Aorta (tissue), 5 donors: ENCODE measurements at regions not wholly inside any gene's neighbourhood (a gene's known extent, or its start where the extent isn't known, plus 50 kb on each side); places are given as distances from the start of the nearest gene placed in this dataset.

ENCODE experiments used
- ATAC-seq: fragments of 200-7000 bp; cut with Tn5 transposase; one replicate; pipeline ENCODE4 v1.9.1; 2022; ENCODE audit warnings: moderate library complexity; ENCODE audit not compliant: low FRiP score
- DNase-seq, 2 donors: peaks; one replicate each; pipeline ENCODE4 v3.0.0-alpha.2; 2020
- H3K27ac ChIP-seq, 2 donors: one replicate each; pipeline ENCODE4 v1.5.1; 2013; ENCODE audit warnings: low read length in 2 of 2, mild to moderate bottlenecking in 2 of 2, moderate library complexity in 2 of 2, control low read depth in 1 of 2, inconsistent platforms in 1 of 2, low read depth in 1 of 2
- H3K27me3 ChIP-seq, 2 donors: one replicate each; pipeline ENCODE4 v1.6.1; 2013; ENCODE audit warnings: control low read depth in 1 of 2, low read length in 1 of 2, mild to moderate bottlenecking in 1 of 2, moderate library complexity in 1 of 2; ENCODE audit not compliant: insufficient read depth in 2 of 2, control insufficient read depth in 1 of 2
- H3K36me3 ChIP-seq, 2 donors: one replicate each; pipeline ENCODE4 v1.6.1; 2013; ENCODE audit warnings: control low read depth in 1 of 2, low read length in 1 of 2, mild to moderate bottlenecking in 1 of 2; ENCODE audit not compliant: insufficient read depth in 2 of 2, control insufficient read depth in 1 of 2
- H3K4me1 ChIP-seq, 2 donors: one replicate each; pipeline ENCODE4 v1.6.1; 2013; ENCODE audit warnings: low read length in 2 of 2, control low read depth in 1 of 2, mild to moderate bottlenecking in 1 of 2, moderate library complexity in 1 of 2; ENCODE audit not compliant: insufficient read depth in 2 of 2, control insufficient read depth in 1 of 2
- H3K4me3 ChIP-seq, 2 donors: one replicate each; pipeline ENCODE4 v1.5.1; 2013; ENCODE audit warnings: low read length in 2 of 2, control low read depth in 1 of 2, mild to moderate bottlenecking in 1 of 2
- H3K9me3 ChIP-seq: one replicate; pipeline ENCODE4 v1.6.1; 2013; ENCODE audit warnings: mild to moderate bottlenecking, low read length; ENCODE audit not compliant: control insufficient read depth
- WGBS, 2 donors: extraction: QIAGEN DNeasy Blood & Tissue Kit; methylation state at CpG; one replicate each; pipeline ENCODE4 v1.1.7; 2013; 5-methylcytosine and 5-hydroxymethylcytosine counted together
- intact Hi-C, 2 donors: fragments of 100-400 bp; cut with DNase I; formaldehyde crosslinking; loops; one replicate each; pipeline versions ENCODE4 v1.14.2 to v1.15.0; 2022
- donor health status: healthy with polysubstance abuse.
- donor health status: Bipolar disorder and iron deficiency.
- donor health status: DM: no; HTN: no; CAD: no.
- donor health status: DM: no; HTN: no; CAD: no.
- donor health status: DM: yes; HTN: yes; CAD: no.

GRCh38 chr5:82698026-82698425, 379.2 kb downstream of the TMEM167A start:
- H3K9me3 ChIP-seq = no peaks in the 10 kb centered on the region
- no peaks in the 10 kb centered on the region for H3K27me3 ChIP-seq
- no peaks in the 10 kb centered on the region for H3K36me3 ChIP-seq
- H3K27ac ChIP-seq = no peak overlapping the region
- WGBS, 2 donors = 85% methylated on average over 1 of the region's 1 CpG
- ATAC-seq (no peak), DNase-seq (no peak)
- H3K4me3 ChIP-seq = no peak overlapping the region
- intact Hi-C loops = no loop called here
- H3K4me1 ChIP-seq = no peaks in the 10 kb centered on the region

- intact Hi-C loops = no loop called here
- no peaks in the 10 kb centered on the region for H3K27me3 ChIP-seq
- ATAC-seq (no peak), DNase-seq (no peak)
- H3K4me3 ChIP-seq = no peak overlapping the region
- H3K27ac ChIP-seq = no peak overlapping the region
- H3K4me1 ChIP-seq = no peaks in the 10 kb centered on the region
- no peaks in the 10 kb centered on the region for H3K36me3 ChIP-seq
- 91 to 96% methylated on average over 2 of the region's 2 CpGs for WGBS, 2 donors
- H3K9me3 ChIP-seq = no peaks in the 10 kb centered on the region
Observed at GRCh38 chr5:82694711-82695285, 382.4 kb downstream of the TMEM167A start.

GRCh38 chr5:82692826-82693225, 384.4 kb downstream of the TMEM167A start:
- Histone ChIP-seq H3K36me3 (no peaks in the 10 kb centered on the region), H3K9me3 (no peaks in the 10 kb centered on the region), H3K4me1 (no peaks in the 10 kb centered on the region), H3K27ac (no peak overlapping the region), H3K27me3 (no peaks in the 10 kb centered on the region), H3K4me3 (no peak overlapping the region)
- DNase-seq (no peak), ATAC-seq (no peak)
- 92 to 95% methylated on average over 2 of the region's 2 CpGs for WGBS, 2 donors
- intact Hi-C loops = no loop called here

- DNase-seq = no peak
- WGBS, 2 donors = 70 to 74% methylated on average over 2 of the region's 2 CpGs
Observed at GRCh38 chr5:82684659-82685058, 392.5 kb downstream of the TMEM167A start.

GRCh38 chr5:82684165-82684564, 393.0 kb downstream of the TMEM167A start:
- DNase-seq = no peak
- intact Hi-C loops = no loop called here
- Histone ChIP-seq H3K27me3 (no peaks in the 10 kb centered on the region), H3K27ac (no peak overlapping the region), H3K9me3 (no peaks in the 10 kb centered on the region), H3K4me3 (no peak overlapping the region), H3K4me1 (peaks cover 0 to 2% of the 10 kb centered on the region in 2 donors), H3K36me3 (no peaks in the 10 kb centered on the region)
- WGBS, 2 donors = 14 to 17% methylated on average over 2 of the region's 2 CpGs
- ATAC-seq = peak; percentile 46

More at GRCh38 chr5:82684659-82685058, 392.5 kb downstream of the TMEM167A start:
- intact Hi-C loops = no loop called here
- Histone ChIP-seq H3K27ac (no peak overlapping the region), H3K4me1 (peaks cover 0 to 2% of the 10 kb centered on the region in 2 donors), H3K4me3 (no peak overlapping the region), H3K36me3 (no peaks in the 10 kb centered on the region), H3K27me3 (no peaks in the 10 kb centered on the region), H3K9me3 (no peaks in the 10 kb centered on the region)
- no peak for ATAC-seq

- Histone ChIP-seq H3K36me3 (no peaks in the 10 kb centered on the region), H3K27ac (no peak overlapping the region), H3K27me3 (no peaks in the 10 kb centered on the region), H3K9me3 (no peaks in the 10 kb centered on the region), H3K4me1 (peaks cover 0 to 2% of the 10 kb centered on the region in 2 donors), H3K4me3 (no peak overlapping the region)
- intact Hi-C loops = no loop called here
- WGBS, 2 donors = 83 to 84% methylated on average over 4 of the region's 4 CpGs
- DNase-seq (no peak), ATAC-seq (no peak)
Observed at GRCh38 chr5:82679660-82680059, 397.5 kb downstream of the TMEM167A start.

GRCh38 chr5:82676661-82677060, 398.5 kb upstream of the RPS23 start:
- no peak overlapping the region for H3K27ac ChIP-seq
- ATAC-seq (no peak), DNase-seq (no peak)
- no peaks in the 10 kb centered on the region for H3K36me3 ChIP-seq
- H3K27me3 ChIP-seq = no peaks in the 10 kb centered on the region
- 95 to 96% methylated on average over 4 of the region's 4 CpGs for WGBS, 2 donors
- intact Hi-C loops = no loop called here
- no peaks in the 10 kb centered on the region for H3K9me3 ChIP-seq
- no peak overlapping the region for H3K4me3 ChIP-seq
- H3K4me1 ChIP-seq = no peaks in the 10 kb centered on the region

- ATAC-seq (no peak), DNase-seq (no peak)
- intact Hi-C loops = no loop called here
- Histone ChIP-seq H3K27me3 (no peaks in the 10 kb centered on the region), H3K9me3 (no peaks in the 10 kb centered on the region), H3K4me3 (no peak overlapping the region), H3K36me3 (no peaks in the 10 kb centered on the region), H3K27ac (no peak overlapping the region), H3K4me1 (no peaks in the 10 kb centered on the region)
- WGBS, 2 donors = 94 to 95% methylated on average over 1 of the region's 1 CpG
Observed at GRCh38 chr5:82674671-82675070, 396.5 kb upstream of the RPS23 start.

- Histone ChIP-seq H3K9me3 (no peaks in the 10 kb centered on the region), H3K4me3 (no peak overlapping the region), H3K27ac (no peak overlapping the region), H3K27me3 (no peaks in the 10 kb centered on the region), H3K36me3 (no peaks in the 10 kb centered on the region), H3K4me1 (no peaks in the 10 kb centered on the region)
- 84 to 85% methylated on average over 6 of the region's 6 CpGs for WGBS, 2 donors
- DNase-seq = no peak
- ATAC-seq = no peak
- intact Hi-C loops = no loop called here
Observed at GRCh38 chr5:82673057-82673809, 395.1 kb upstream of the RPS23 start.
